Ovary (tissue), 3 donors: ENCODE measurements at regions not wholly inside any gene's neighbourhood (a gene's known extent, or its start where the extent isn't known, plus 50 kb on each side); places are given as distances from the start of the nearest gene placed in this dataset.
"Not testable (repeated sequence)": the region's sequence is repeated elsewhere in the genome, so short reads cannot be mapped to it uniquely, and the experiment has no call there.

Source experiments
- CTCF ChIP-seq, 3 donors: fragments of 450-650 bp in 2 of 3; fragments of 200-600 bp in 1 of 3; IDR thresholded peaks; one replicate each; pipeline versions ENCODE4 v1.5.1 to v1.8.0; 2016 to 2022; ENCODE audit warnings: antibody characterized with exemption in 3 of 3, mild to moderate bottlenecking in 1 of 3
- EP300 ChIP-seq: sonication (generic); formaldehyde crosslinking; IDR thresholded peaks from one replicate; pipeline ENCODE4 v1.6.1; 2017; ENCODE audit warnings: antibody characterized with exemption
- POLR2A ChIP-seq: fragments of 450-650 bp; IDR thresholded peaks from one replicate; pipeline ENCODE4 v1.6.1; 2017; ENCODE audit warnings: antibody characterized with exemption, mild to moderate bottlenecking, moderate library complexity
- donor health status: DM: no; HTN: no; CAD: no.

- not testable (repeated sequence) for TF ChIP-seq POLR2A; CTCF (IDR thresholded peaks at IDR 0.05); EP300
Observed at GRCh38 chr21:5015187-5015586, 5506.2 kb upstream of the TPTE start.
